K562 (cell line): ENCODE measurements at regions not wholly inside any gene's neighbourhood (a gene's known extent, or its start where the extent isn't known, plus 50 kb on each side); places are given as distances from the start of the nearest gene placed in this dataset.

ENCODE experiments used
- ATAC-seq: fragments of 200-7000 bp; cut with Tn5 transposase; 3 replicates; pipeline ENCODE4 v1.9.1; 2020; ENCODE audit warnings: moderate library complexity
- BruUV-seq: library from RNA; stranded (reverse); fragments of 400-500 nt; replicated peaks from 2 replicates; lab custom pipeline; 2021; lab: Mats Ljungman, UMichigan
- CTCF ChIA-PET: fragments of 300-600 bp; formaldehyde crosslinking; extraction: SDS; loops from one replicate; lab custom pipeline; 2021; ENCODE audit warnings: low intra/inter-chr PET ratio; lab: Yijun Ruan, JAX
- POLR2A ChIA-PET: fragments of 300-600, 350-650 bp; sonication (Branson Sonifier 250); formaldehyde crosslinking; extraction: SDS; loops from one replicate; lab custom pipeline; 2021; ENCODE audit warnings: antibody characterized with exemption, inconsistent platforms; lab: Yijun Ruan, JAX
- DNase-seq, 4 experiments: peaks; one replicate each; pipeline versions ENCODE4 v3.0.0 to v3.0.0-alpha.2; 2011 to 2018; ENCODE audit warnings: low spot score in 3 of 4, mixed read lengths in 3 of 4; ENCODE audit errors: extremely low read depth in 1 of 4
- FAIRE-seq: peaks from 2 replicates; lab custom pipeline; 2011; peaks lifted over from hg19 to GRCh38; lab: Jason Lieb, UNC
- H2AFZ ChIP-seq: 2 replicates; pipeline ENCODE4 v1.6.0; 2011; ENCODE audit warnings: low read depth, low read length, control low read depth, inconsistent platforms
- H3K27ac ChIP-seq: fragments of 200-600 bp; 3 replicates; pipeline ENCODE4 v1.8.0; 2011; ENCODE audit warnings: low read depth, mild to moderate bottlenecking, control low read depth, inconsistent platforms, low read length, moderate library complexity, mixed read lengths; ENCODE audit errors: extremely low read depth
- H3K27me3 ChIP-seq, 2 experiments: fragments of 300-600 bp in 1 of 2; 2 replicates in 1 of 2; 3 replicates in 1 of 2; pipeline versions ENCODE4 v1.6.0 to v1.8.0; 2011; ENCODE audit warnings: inconsistent platforms in 2 of 2, low read length in 2 of 2, mild to moderate bottlenecking in 1 of 2, mixed read lengths in 1 of 2, moderate library complexity in 1 of 2; ENCODE audit not compliant: control insufficient read depth in 2 of 2, insufficient read depth in 2 of 2
- H3K36me3 ChIP-seq: fragments of 300-600 bp; 3 replicates; pipeline ENCODE4 v1.8.0; 2011; ENCODE audit warnings: mild to moderate bottlenecking, low read length, inconsistent platforms; ENCODE audit not compliant: control insufficient read depth, insufficient read depth
- H3K4me1 ChIP-seq, 2 experiments: fragments of 200-600 bp in 1 of 2; replicated peaks in 1 of 2; 2 replicates in 1 of 2; 3 replicates in 1 of 2; pipeline versions ENCODE4 v1.5.1 to v1.8.0; 2011; ENCODE audit warnings: inconsistent platforms in 2 of 2, low read length in 2 of 2, mild to moderate bottlenecking in 1 of 2, mixed read lengths in 1 of 2, moderate library complexity in 1 of 2; ENCODE audit not compliant: control insufficient read depth in 2 of 2, insufficient read depth in 2 of 2
- H3K4me2 ChIP-seq: 2 replicates; pipeline ENCODE4 v1.6.1; 2011; ENCODE audit warnings: low read length, control low read depth, inconsistent platforms, mixed read lengths; ENCODE audit not compliant: insufficient read depth
- H3K4me3 ChIP-seq: fragments of 200-600 bp; sonication (generic), shearing (Covaris generic); 2 replicates; pipeline ENCODE4 v1.5.1; 2016; ENCODE audit warnings: control low read depth, inconsistent platforms
- H3K79me2 ChIP-seq: fragments of 200-600 bp; 3 replicates; pipeline ENCODE4 v1.8.0; 2011; ENCODE audit warnings: low read length, inconsistent platforms; ENCODE audit not compliant: control insufficient read depth, insufficient read depth
- H3K9ac ChIP-seq, 2 experiments: 2 replicates each; pipeline versions ENCODE4 v1.6.0 to v1.6.1; 2011; ENCODE audit warnings: low read depth in 2 of 2, low read length in 2 of 2, control low read depth in 1 of 2, inconsistent platforms in 1 of 2, mild to moderate bottlenecking in 1 of 2, mixed read lengths in 1 of 2; ENCODE audit not compliant: insufficient read depth in 1 of 2
- H3K9me1 ChIP-seq: one replicate; pipeline ENCODE4 v1.6.0; 2011; ENCODE audit warnings: inconsistent platforms, mild to moderate bottlenecking, low read length, moderate library complexity; ENCODE audit not compliant: control insufficient read depth, insufficient read depth
- H3K9me3 ChIP-seq: replicated peaks from 2 replicates; pipeline ENCODE4 v1.5.1; 2011; ENCODE audit warnings: low read depth, low read length, inconsistent platforms; ENCODE audit not compliant: control insufficient read depth, insufficient read depth
- H4K20me1 ChIP-seq: replicated peaks from 2 replicates; pipeline ENCODE4 v1.6.1; 2011; ENCODE audit warnings: low read length, inconsistent platforms, mixed read lengths; ENCODE audit not compliant: control insufficient read depth, insufficient read depth
- CBX8 ChIP-seq: fragments of 200-600 bp; sonication (generic); IDR thresholded peaks from 2 replicates; pipeline ENCODE4 v1.6.1; 2012; ENCODE audit warnings: borderline replicate concordance, mixed run types, low read depth, mild to moderate bottlenecking, moderate library complexity, mixed read lengths, low read length, control low read depth, inconsistent platforms; ENCODE audit not compliant: poor library complexity, severe bottlenecking; ENCODE audit errors: extremely low read depth
- CEBPG ChIP-seq, 3 experiments: fragments of 200-800 bp in 1 of 3; sonication (Bioruptor generic) in 1 of 3; sonication (generic) in 1 of 3; formaldehyde crosslinking in 1 of 3; IDR thresholded peaks in 2 of 3; conservative IDR thresholded peaks in 1 of 3; 2 replicates each; pipeline versions ENCODE4 v1.6.1 to v1.8.0; 2016 to 2022; ENCODE audit warnings: missing compliant biosample characterization in 2 of 3, missing genetic modification characterization in 2 of 3, mild to moderate bottlenecking in 1 of 3, missing genetic modification reagents in 1 of 3
- KLF1 ChIP-seq: fragments of 450-650 bp; IDR thresholded peaks from 2 replicates; pipeline ENCODE4 v1.6.1; 2016; ENCODE audit warnings: missing genetic modification characterization, missing compliant biosample characterization
- RBM17 ChIP-seq: fragments of 200-400 bp; formaldehyde crosslinking; IDR thresholded peaks from 2 replicates; pipeline ENCODE4 v1.6.1; 2017; ENCODE audit warnings: low read depth, mild to moderate bottlenecking, low read length, borderline replicate concordance
- RBM39 ChIP-seq: fragments of 200-400 bp; formaldehyde crosslinking; optimal IDR thresholded peaks from 2 replicates; pipeline ENCODE3; 2018; ENCODE audit warnings: low read depth, low read length
- SRSF1 ChIP-seq: fragments of 200-400 bp; formaldehyde crosslinking; IDR thresholded peaks from 2 replicates; pipeline ENCODE4 v1.6.1; 2017; ENCODE audit warnings: mild to moderate bottlenecking, low read depth, low read length, moderate library complexity
- ZKSCAN8 ChIP-seq: fragments of 200-800 bp; sonication (Bioruptor generic); IDR thresholded peaks from 2 replicates; pipeline ENCODE4 v1.6.1; 2016; ENCODE audit warnings: missing genetic modification characterization, missing compliant biosample characterization
- ZNF124 ChIP-seq: sonication (generic); formaldehyde crosslinking; IDR thresholded peaks from 2 replicates; pipeline ENCODE4 v1.8.1; 2022; ENCODE audit warnings: missing genetic modification reagents
- ZNF232 ChIP-seq: sonication (generic); formaldehyde crosslinking; IDR thresholded peaks from 2 replicates; pipeline ENCODE4 v1.8.0; 2022; ENCODE audit warnings: mild to moderate bottlenecking, missing genetic modification reagents
- ZNF253 ChIP-seq: fragments of 250-450 bp; sonication (Bioruptor Pico); conservative IDR thresholded peaks from 2 replicates; pipeline ENCODE4 v1.6.1; 2021; ENCODE audit warnings: mild to moderate bottlenecking
- WGBS: fragments of 100-300 bp; shearing (Covaris generic); methylation state at CpG from one replicate; pipeline ENCODE4 v1.1.6; 2016; ENCODE audit warnings: low coverage, mixed read lengths; ENCODE audit not compliant: insufficient coverage; ENCODE audit errors: missing lambda C conversion rate; 5-methylcytosine and 5-hydroxymethylcytosine counted together
- in situ Hi-C: fragments of 300-500 bp; cut with MboI; formaldehyde crosslinking; loops from 4 replicates; pipeline ENCODE4 v1.15.0; 2018; ENCODE audit warnings: inconsistent platforms, mixed read lengths
- intact Hi-C: fragments of 100-400 bp; cut with micrococcal nuclease; formaldehyde crosslinking; loops from 2 replicates; pipeline ENCODE4 v1.14.2; 2022
- TF ChIP-seq, protein P1 (sequence below): sonication (generic); formaldehyde crosslinking; IDR thresholded peaks from 2 replicates; pipeline ENCODE4 v1.8.0; 2023; ENCODE audit warnings: missing genetic modification reagents, mild to moderate bottlenecking, borderline replicate concordance
- TF ChIP-seq, protein P2 (sequence below): fragments of 450-650 bp; IDR thresholded peaks from 2 replicates; pipeline ENCODE4 v1.6.1; 2014; ENCODE audit warnings: low read depth, mild to moderate bottlenecking, moderate library complexity, borderline replicate concordance

DNA sequence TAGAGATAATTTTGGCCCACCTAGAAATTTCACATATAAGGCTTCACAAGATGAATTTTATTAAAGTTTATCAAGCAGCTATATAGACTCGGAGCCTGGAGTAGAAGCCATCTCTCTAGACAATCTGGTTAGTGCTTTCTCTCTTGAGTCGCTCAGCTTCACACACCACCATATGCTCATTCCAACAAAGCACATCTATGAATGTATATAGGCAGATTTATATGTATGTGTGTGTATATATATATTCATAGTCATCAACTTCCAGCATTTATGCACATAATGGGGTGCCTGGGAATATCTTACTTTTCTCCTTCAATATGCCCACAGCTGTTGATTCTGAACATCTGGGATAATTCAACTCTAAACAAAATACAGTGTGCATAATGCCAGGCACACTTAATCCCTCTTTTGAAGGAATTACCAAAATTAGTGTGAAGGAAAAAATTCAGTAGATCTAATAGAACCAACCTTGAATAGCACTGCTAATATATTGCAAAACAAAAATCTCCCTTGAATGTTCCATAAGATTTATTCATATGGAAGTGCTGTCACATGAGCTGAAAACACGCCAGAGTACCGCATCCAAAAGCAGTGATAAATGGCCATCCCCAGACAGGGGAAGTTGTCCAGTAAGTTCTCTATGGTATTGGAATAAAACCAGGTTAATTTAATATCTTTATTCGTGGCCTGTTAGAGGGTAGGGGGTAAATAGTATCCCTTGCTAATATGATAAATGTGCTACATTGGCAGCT, 56.0 kb upstream of the MOCS2 start:
- Histone ChIP-seq H3K9ac (no peak overlapping the region), H2AFZ (no peak overlapping the region), H3K4me3 (no peak overlapping the region), H4K20me1 (no peaks in the 10 kb centered on the region), H3K27ac (no peak overlapping the region), H3K9me3 (no peaks in the 10 kb centered on the region), H3K36me3 (no peaks in the 10 kb centered on the region), H3K79me2 (no peaks in the 10 kb centered on the region), H3K4me2 (no peak overlapping the region), H3K27me3 (no peaks in the 10 kb centered on the region), H3K9me1 (no peaks in the 10 kb centered on the region), H3K4me1 (no peaks in the 10 kb centered on the region)
- WGBS = 4% methylated on average over 5 of the region's 5 CpGs
- POLR2A ChIA-PET = interaction anchor here (0.6 to 0.9 kb wide), 4 partner anchors 14 to 539 kb away, joined by 3 read pairs; no protein-coding TSS in a partner anchor
- CTCF ChIA-PET = no interaction called here
- intact Hi-C loops = loop anchor here (1.0 kb wide), 1 partner anchor 45 kb away; no protein-coding TSS in a partner anchor
- FAIRE-seq (no peak), DNase-seq (no peak), ATAC-seq (no peak)
- BruUV-seq = no TSS peak
- in situ Hi-C loops = no loop called here
- no peak for TF ChIP-seq CEBPG (CRISPR knock-in tag; IDR thresholded peaks at IDR 0.05)
- no peak for TF ChIP-seq CEBPG (tag; conservative IDR thresholded peaks at IDR 0.05 in 1 of 2, IDR thresholded peaks at IDR 0.05 in 1 of 2)
- TF ChIP-seq SRSF1 = no peak
- no peak for TF ChIP-seq ZNF232
- no peak for TF ChIP-seq RBM17
- no peak for TF ChIP-seq CBX8
- TF ChIP-seq, protein P1, sequence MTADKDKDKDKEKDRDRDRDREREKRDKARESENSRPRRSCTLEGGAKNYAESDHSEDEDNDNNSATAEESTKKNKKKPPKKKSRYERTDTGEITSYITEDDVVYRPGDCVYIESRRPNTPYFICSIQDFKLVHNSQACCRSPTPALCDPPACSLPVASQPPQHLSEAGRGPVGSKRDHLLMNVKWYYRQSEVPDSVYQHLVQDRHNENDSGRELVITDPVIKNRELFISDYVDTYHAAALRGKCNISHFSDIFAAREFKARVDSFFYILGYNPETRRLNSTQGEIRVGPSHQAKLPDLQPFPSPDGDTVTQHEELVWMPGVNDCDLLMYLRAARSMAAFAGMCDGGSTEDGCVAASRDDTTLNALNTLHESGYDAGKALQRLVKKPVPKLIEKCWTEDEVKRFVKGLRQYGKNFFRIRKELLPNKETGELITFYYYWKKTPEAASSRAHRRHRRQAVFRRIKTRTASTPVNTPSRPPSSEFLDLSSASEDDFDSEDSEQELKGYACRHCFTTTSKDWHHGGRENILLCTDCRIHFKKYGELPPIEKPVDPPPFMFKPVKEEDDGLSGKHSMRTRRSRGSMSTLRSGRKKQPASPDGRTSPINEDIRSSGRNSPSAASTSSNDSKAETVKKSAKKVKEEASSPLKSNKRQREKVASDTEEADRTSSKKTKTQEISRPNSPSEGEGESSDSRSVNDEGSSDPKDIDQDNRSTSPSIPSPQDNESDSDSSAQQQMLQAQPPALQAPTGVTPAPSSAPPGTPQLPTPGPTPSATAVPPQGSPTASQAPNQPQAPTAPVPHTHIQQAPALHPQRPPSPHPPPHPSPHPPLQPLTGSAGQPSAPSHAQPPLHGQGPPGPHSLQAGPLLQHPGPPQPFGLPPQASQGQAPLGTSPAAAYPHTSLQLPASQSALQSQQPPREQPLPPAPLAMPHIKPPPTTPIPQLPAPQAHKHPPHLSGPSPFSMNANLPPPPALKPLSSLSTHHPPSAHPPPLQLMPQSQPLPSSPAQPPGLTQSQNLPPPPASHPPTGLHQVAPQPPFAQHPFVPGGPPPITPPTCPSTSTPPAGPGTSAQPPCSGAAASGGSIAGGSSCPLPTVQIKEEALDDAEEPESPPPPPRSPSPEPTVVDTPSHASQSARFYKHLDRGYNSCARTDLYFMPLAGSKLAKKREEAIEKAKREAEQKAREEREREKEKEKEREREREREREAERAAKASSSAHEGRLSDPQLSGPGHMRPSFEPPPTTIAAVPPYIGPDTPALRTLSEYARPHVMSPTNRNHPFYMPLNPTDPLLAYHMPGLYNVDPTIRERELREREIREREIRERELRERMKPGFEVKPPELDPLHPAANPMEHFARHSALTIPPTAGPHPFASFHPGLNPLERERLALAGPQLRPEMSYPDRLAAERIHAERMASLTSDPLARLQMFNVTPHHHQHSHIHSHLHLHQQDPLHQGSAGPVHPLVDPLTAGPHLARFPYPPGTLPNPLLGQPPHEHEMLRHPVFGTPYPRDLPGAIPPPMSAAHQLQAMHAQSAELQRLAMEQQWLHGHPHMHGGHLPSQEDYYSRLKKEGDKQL (CRISPR knock-in tag) = no peak
- no peak for TF ChIP-seq RBM39
- TF ChIP-seq KLF1 (tag) = no peak
- no peak for TF ChIP-seq ZNF253 (CRISPR knock-in tag)
- no peak for TF ChIP-seq ZNF124 (CRISPR knock-in tag)
- TF ChIP-seq, protein P2, sequence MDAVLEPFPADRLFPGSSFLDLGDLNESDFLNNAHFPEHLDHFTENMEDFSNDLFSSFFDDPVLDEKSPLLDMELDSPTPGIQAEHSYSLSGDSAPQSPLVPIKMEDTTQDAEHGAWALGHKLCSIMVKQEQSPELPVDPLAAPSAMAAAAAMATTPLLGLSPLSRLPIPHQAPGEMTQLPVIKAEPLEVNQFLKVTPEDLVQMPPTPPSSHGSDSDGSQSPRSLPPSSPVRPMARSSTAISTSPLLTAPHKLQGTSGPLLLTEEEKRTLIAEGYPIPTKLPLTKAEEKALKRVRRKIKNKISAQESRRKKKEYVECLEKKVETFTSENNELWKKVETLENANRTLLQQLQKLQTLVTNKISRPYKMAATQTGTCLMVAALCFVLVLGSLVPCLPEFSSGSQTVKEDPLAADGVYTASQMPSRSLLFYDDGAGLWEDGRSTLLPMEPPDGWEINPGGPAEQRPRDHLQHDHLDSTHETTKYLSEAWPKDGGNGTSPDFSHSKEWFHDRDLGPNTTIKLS = no peak
- TF ChIP-seq ZKSCAN8 (CRISPR knock-in tag) = no peak
